OCI-LY3 (cell line): ENCODE measurements at regions not wholly inside any gene's neighbourhood (a gene's known extent, or its start where the extent isn't known, plus 50 kb on each side); places are given as distances from the start of the nearest gene placed in this dataset.
"Not testable (repeated sequence)": the region's sequence is repeated elsewhere in the genome, so short reads cannot be mapped to it uniquely, and the experiment has no call there.

Experiments
- CTCF ChIP-seq: fragments of 200-600, 300-600 bp; sonication (generic); IDR thresholded peaks from 2 replicates; pipeline ENCODE4 v1.5.1; 2014; ENCODE audit warnings: antibody characterized with exemption, low read length, low read depth
- EZH2phosphoT487 ChIP-seq: fragments of 200-600 bp; shearing (Covaris generic); IDR thresholded peaks from 2 replicates; pipeline ENCODE4 v1.6.1; 2018; ENCODE audit warnings: antibody characterized with exemption, mixed run types, low read depth

GRCh38 chr17:27365329-27365945 lies 71.5 kb downstream of the WSB1 start:
- TF ChIP-seq CTCF, EZH2phosphoT487: not testable (repeated sequence)
